Testis (tissue), 2 donors: ENCODE measurements at regions not wholly inside any gene's neighbourhood (a gene's known extent, or its start where the extent isn't known, plus 50 kb on each side); places are given as distances from the start of the nearest gene placed in this dataset.

Experiments used
- CTCF ChIP-seq, 3 experiments: fragments of 450-650 bp in 2 of 3; fragments of 200-600 bp in 1 of 3; sonication (generic) in 1 of 3; IDR thresholded peaks; one replicate each; pipeline ENCODE4 v1.5.1; 2016 to 2019; ENCODE audit warnings: antibody characterized with exemption in 3 of 3, mild to moderate bottlenecking in 2 of 3, moderate library complexity in 1 of 3
- POLR2A ChIP-seq: fragments of 450-650 bp; IDR thresholded peaks from one replicate; pipeline ENCODE4 v1.6.1; 2017; ENCODE audit warnings: antibody characterized with exemption, mild to moderate bottlenecking, moderate library complexity

GRCh38 chr6:163679012-163679660 is 264.6 kb downstream of the QKI start:
- no peak for TF ChIP-seq CTCF (IDR thresholded peaks at IDR 0.05)
- TF ChIP-seq POLR2A = no peak
